ENCODE measurements at regions not wholly inside any gene's neighbourhood (a gene's known extent, or its start where the extent isn't known, plus 50 kb on each side); places are given as distances from the start of the nearest gene placed in this dataset.
A peak's percentile ranks its signal among the peaks of the same experiment; 100 is the strongest.

DNA sequence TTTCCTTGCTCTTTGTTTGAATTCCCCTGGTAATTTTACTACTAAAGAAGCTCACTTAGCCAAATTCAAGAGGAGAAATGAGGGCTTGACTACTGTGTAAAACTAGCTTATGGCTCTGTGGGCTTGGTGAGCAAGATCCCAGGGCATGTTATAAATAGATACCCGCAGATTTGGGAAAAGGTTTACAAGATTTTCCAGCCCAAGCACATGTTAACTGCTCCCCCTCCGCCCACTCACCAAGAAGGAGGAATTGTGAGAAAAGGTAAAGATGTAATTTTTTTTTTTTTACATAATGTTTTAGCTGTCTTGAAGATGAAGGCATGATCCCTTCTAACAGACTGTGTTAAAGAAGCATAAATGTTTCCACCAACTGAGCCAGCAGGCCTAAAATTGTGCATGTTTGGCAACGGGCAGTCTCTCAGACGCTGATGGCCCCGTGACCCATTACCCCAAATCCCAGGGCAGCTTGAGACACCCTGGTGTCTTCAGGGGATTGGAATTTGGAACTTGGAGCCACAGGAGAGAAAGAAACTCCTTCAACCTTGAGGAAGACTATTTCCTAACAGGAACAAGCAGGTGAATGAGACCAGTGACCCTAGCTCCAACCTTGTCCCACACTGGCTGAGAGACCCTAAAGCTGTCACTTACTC is 429.8 kb upstream of the CELF2 start:
- Histone ChIP-seq H3K36me3 (replicated peaks in 1 of 2; ENCODE audit: control insufficient read depth in 2 of 2, insufficient read depth in 2 of 2, low read length in 2 of 2) (no peaks in the 10 kb centered on the region), H3K4me1 (ENCODE audit: control insufficient read depth in 2 of 2, insufficient read depth in 1 of 2, low read depth in 1 of 2, low read length in 2 of 2) (peaks cover 2% of the 10 kb centered on the region in 2 donors), H2BK15ac (ENCODE audit: low read length) (no peak overlapping the region), H2BK12ac (ENCODE audit: low read length) (no peak overlapping the region), H4K91ac (ENCODE audit: low read depth, low read length, poor library complexity) (no peak overlapping the region), H3K27me3 (ENCODE audit: control insufficient read depth in 3 of 3, insufficient read depth in 3 of 3, low read depth in 1 of 3, low read length in 3 of 3) (no peaks in the 10 kb centered on the region), H2AK5ac (ENCODE audit: low read depth, low read length) (no peak overlapping the region), H2AFZ (ENCODE audit: low read length) (peak overlapping the region; percentile 56), H3K14ac (ENCODE audit: low read length) (no peak overlapping the region), H3K9ac (ENCODE audit: low read depth, low read length, poor library complexity) (no peak overlapping the region), H3K27ac (replicated peaks; ENCODE audit: low read length) (no peak overlapping the region), H3K18ac (ENCODE audit: low read length) (no peak overlapping the region), H3K23ac (ENCODE audit: low read depth, low read length, poor library complexity) (no peak overlapping the region), H3K4me2 (ENCODE audit: insufficient read depth, low read length, poor library complexity, severe bottlenecking) (no peak overlapping the region), H2BK5ac (ENCODE audit: low read length) (no peak overlapping the region), H3K4ac (ENCODE audit: low read length) (no peak overlapping the region), H3K9me3 (replicated peaks in 1 of 2; ENCODE audit: control insufficient read depth in 2 of 2, insufficient read depth in 1 of 2, low read depth in 1 of 2, low read length in 2 of 2) (no peaks in the 10 kb centered on the region), H3K79me1 (ENCODE audit: low read depth, low read length) (no peaks in the 10 kb centered on the region), H2BK120ac (ENCODE audit: low read depth, low read length) (no peak overlapping the region), H3K4me3 (ENCODE audit: low read length in 2 of 2) (no peak overlapping the region), H4K8ac (ENCODE audit: low read depth, low read length) (no peak overlapping the region)
- no peak for DNase-seq (ENCODE audit: low spot score)
- WGBS, 2 donors (ENCODE audit: extremely low coverage in 2 of 2, insufficient read length in 2 of 2, insufficient replicate concordance in 1 of 2) = no CpG with 5 or more reads among the region's 5 CpGs

DNA sequence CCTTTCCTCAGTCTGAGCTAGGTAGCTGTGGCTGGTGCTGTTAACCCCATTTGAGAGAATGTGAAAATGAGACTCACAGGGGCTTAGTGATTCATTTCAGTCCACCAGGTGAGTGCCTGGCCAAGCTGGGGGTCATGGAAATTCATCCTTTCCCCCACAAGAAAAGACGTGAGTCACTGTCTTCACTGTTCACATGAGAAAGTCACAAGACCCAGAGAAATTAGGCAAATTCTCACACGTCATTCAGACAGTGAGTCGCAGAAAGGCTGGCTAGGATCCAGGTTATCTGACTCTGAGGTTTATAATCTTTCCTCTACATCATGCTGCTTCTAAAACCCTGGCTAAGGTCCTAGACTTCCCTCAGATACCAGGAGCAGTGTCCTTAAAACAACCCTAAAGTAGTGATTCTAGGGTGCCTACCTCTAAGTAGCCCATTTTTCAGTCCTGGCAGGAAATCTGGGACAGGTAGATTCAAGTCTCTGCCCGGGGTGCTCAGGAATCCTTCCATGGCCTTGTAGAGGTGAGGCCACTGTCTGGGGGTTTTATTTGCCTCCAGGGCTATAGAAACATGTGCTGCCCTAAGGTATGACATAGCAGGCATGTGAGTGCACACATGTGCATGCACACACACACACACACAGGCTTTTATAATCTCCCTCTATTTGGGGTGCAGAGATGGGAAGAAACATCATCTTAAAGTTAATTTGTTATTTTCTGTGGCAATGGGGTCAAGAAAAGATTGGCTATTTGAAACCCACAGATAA is 427.9 kb upstream of the CELF2 start:
- H3K4me1 ChIP-seq (ENCODE audit: control insufficient read depth in 2 of 2, insufficient read depth in 1 of 2, low read depth in 1 of 2, low read length in 2 of 2) = peaks cover 2% of the 10 kb centered on the region in 2 donors
- no peak overlapping the region for H2AK5ac ChIP-seq (ENCODE audit: low read depth, low read length)
- H2BK120ac ChIP-seq (ENCODE audit: low read depth, low read length) = no peak overlapping the region
- H3K23ac ChIP-seq (ENCODE audit: low read depth, low read length, poor library complexity) = no peak overlapping the region
- no peak overlapping the region for H3K4me2 ChIP-seq (ENCODE audit: insufficient read depth, low read length, poor library complexity, severe bottlenecking)
- no peak overlapping the region for H3K4ac ChIP-seq (ENCODE audit: low read length)
- H3K4me3 ChIP-seq (ENCODE audit: low read length in 2 of 2) = no peak overlapping the region
- DNase-seq (ENCODE audit: low spot score) = no peak
- no peak overlapping the region for H3K27ac ChIP-seq (replicated peaks; ENCODE audit: low read length)
- no peaks in the 10 kb centered on the region for H3K79me1 ChIP-seq (ENCODE audit: low read depth, low read length)
- no CpG with 5 or more reads among the region's 4 CpGs for WGBS, 2 donors (ENCODE audit: extremely low coverage in 2 of 2, insufficient read length in 2 of 2, insufficient replicate concordance in 1 of 2)
- H4K91ac ChIP-seq (ENCODE audit: low read depth, low read length, poor library complexity) = no peak overlapping the region
- no peak overlapping the region for H3K9ac ChIP-seq (ENCODE audit: low read depth, low read length, poor library complexity)
- no peaks in the 10 kb centered on the region for H3K36me3 ChIP-seq (replicated peaks in 1 of 2; ENCODE audit: control insufficient read depth in 2 of 2, insufficient read depth in 2 of 2, low read length in 2 of 2)
- H3K9me3 ChIP-seq (replicated peaks in 1 of 2; ENCODE audit: control insufficient read depth in 2 of 2, insufficient read depth in 1 of 2, low read depth in 1 of 2, low read length in 2 of 2) = no peaks in the 10 kb centered on the region
- H3K18ac ChIP-seq (ENCODE audit: low read length) = no peak overlapping the region
- no peak overlapping the region for H2BK12ac ChIP-seq (ENCODE audit: low read length)
- no peak overlapping the region for H4K8ac ChIP-seq (ENCODE audit: low read depth, low read length)
- no peak overlapping the region for H2BK15ac ChIP-seq (ENCODE audit: low read length)
- no peak overlapping the region for H2AFZ ChIP-seq (ENCODE audit: low read length)
- no peak overlapping the region for H3K14ac ChIP-seq (ENCODE audit: low read length)
- no peak overlapping the region for H2BK5ac ChIP-seq (ENCODE audit: low read length)
- H3K27me3 ChIP-seq (ENCODE audit: control insufficient read depth in 3 of 3, insufficient read depth in 3 of 3, low read depth in 1 of 3, low read length in 3 of 3) = no peaks in the 10 kb centered on the region

- Histone ChIP-seq H3K18ac (ENCODE audit: low read length) (no peak overlapping the region), H3K4me1 (ENCODE audit: control insufficient read depth in 2 of 2, insufficient read depth in 1 of 2, low read depth in 1 of 2, low read length in 2 of 2) (peaks cover 2% of the 10 kb centered on the region in 2 donors), H2AFZ (ENCODE audit: low read length) (no peak overlapping the region), H3K14ac (ENCODE audit: low read length) (no peak overlapping the region), H3K9ac (ENCODE audit: low read depth, low read length, poor library complexity) (no peak overlapping the region), H3K27me3 (ENCODE audit: control insufficient read depth in 3 of 3, insufficient read depth in 3 of 3, low read depth in 1 of 3, low read length in 3 of 3) (peaks cover 0 to 2% (median 0%) of the 10 kb centered on the region in 3 experiments), H2AK5ac (ENCODE audit: low read depth, low read length) (no peak overlapping the region), H2BK12ac (ENCODE audit: low read length) (no peak overlapping the region), H3K4ac (ENCODE audit: low read length) (no peak overlapping the region), H4K8ac (ENCODE audit: low read depth, low read length) (no peak overlapping the region), H3K36me3 (replicated peaks in 1 of 2; ENCODE audit: control insufficient read depth in 2 of 2, insufficient read depth in 2 of 2, low read length in 2 of 2) (no peaks in the 10 kb centered on the region), H2BK5ac (ENCODE audit: low read length) (no peak overlapping the region), H3K4me2 (ENCODE audit: insufficient read depth, low read length, poor library complexity, severe bottlenecking) (no peak overlapping the region), H2BK120ac (ENCODE audit: low read depth, low read length) (no peak overlapping the region), H3K4me3 (ENCODE audit: low read length in 2 of 2) (no peak overlapping the region), H3K27ac (replicated peaks; ENCODE audit: low read length) (no peak overlapping the region), H4K91ac (ENCODE audit: low read depth, low read length, poor library complexity) (no peak overlapping the region), H2BK15ac (ENCODE audit: low read length) (no peak overlapping the region), H3K79me1 (ENCODE audit: low read depth, low read length) (no peaks in the 10 kb centered on the region), H3K23ac (ENCODE audit: low read depth, low read length, poor library complexity) (no peak overlapping the region), H3K9me3 (replicated peaks in 1 of 2; ENCODE audit: control insufficient read depth in 2 of 2, insufficient read depth in 1 of 2, low read depth in 1 of 2, low read length in 2 of 2) (no peaks in the 10 kb centered on the region)
- WGBS, 2 donors (ENCODE audit: extremely low coverage in 2 of 2, insufficient read length in 2 of 2, insufficient replicate concordance in 1 of 2) = no CpG with 5 or more reads among the region's 8 CpGs
- no peak for DNase-seq (ENCODE audit: low spot score)
Measured at GRCh38 chr10:10591715-10592341, 425.8 kb upstream of the CELF2 start.

- Histone ChIP-seq H2AK5ac (ENCODE audit: low read depth, low read length) (no peak overlapping the region), H2AFZ (ENCODE audit: low read length) (no peak overlapping the region), H3K4me2 (ENCODE audit: insufficient read depth, low read length, poor library complexity, severe bottlenecking) (no peak overlapping the region), H3K9ac (ENCODE audit: low read depth, low read length, poor library complexity) (no peak overlapping the region), H3K14ac (ENCODE audit: low read length) (no peak overlapping the region), H3K4me1 (ENCODE audit: control insufficient read depth in 2 of 2, insufficient read depth in 1 of 2, low read depth in 1 of 2, low read length in 2 of 2) (peaks cover 2% of the 10 kb centered on the region in 2 donors), H2BK5ac (ENCODE audit: low read length) (no peak overlapping the region), H4K8ac (ENCODE audit: low read depth, low read length) (no peak overlapping the region), H4K91ac (ENCODE audit: low read depth, low read length, poor library complexity) (no peak overlapping the region), H3K23ac (ENCODE audit: low read depth, low read length, poor library complexity) (no peak overlapping the region), H3K79me1 (ENCODE audit: low read depth, low read length) (no peaks in the 10 kb centered on the region), H2BK15ac (ENCODE audit: low read length) (no peak overlapping the region), H2BK120ac (ENCODE audit: low read depth, low read length) (no peak overlapping the region), H3K27ac (replicated peaks; ENCODE audit: low read length) (no peak overlapping the region), H2BK12ac (ENCODE audit: low read length) (no peak overlapping the region), H3K27me3 (ENCODE audit: control insufficient read depth in 3 of 3, insufficient read depth in 3 of 3, low read depth in 1 of 3, low read length in 3 of 3) (peaks cover 0 to 2% (median 0%) of the 10 kb centered on the region in 3 experiments), H3K4ac (ENCODE audit: low read length) (no peak overlapping the region), H3K36me3 (replicated peaks in 1 of 2; ENCODE audit: control insufficient read depth in 2 of 2, insufficient read depth in 2 of 2, low read length in 2 of 2) (no peaks in the 10 kb centered on the region), H3K4me3 (ENCODE audit: low read length in 2 of 2) (no peak overlapping the region), H3K9me3 (replicated peaks in 1 of 2; ENCODE audit: control insufficient read depth in 2 of 2, insufficient read depth in 1 of 2, low read depth in 1 of 2, low read length in 2 of 2) (no peaks in the 10 kb centered on the region), H3K18ac (ENCODE audit: low read length) (no peak overlapping the region)
- WGBS, 2 donors (ENCODE audit: extremely low coverage in 2 of 2, insufficient read length in 2 of 2, insufficient replicate concordance in 1 of 2) = no CpG with 5 or more reads among the region's 2 CpGs
- DNase-seq (ENCODE audit: low spot score) = no peak
Measured at GRCh38 chr10:10596256-10596655, 421.4 kb upstream of the CELF2 start.

Measured in neuronal stem cell (in vitro differentiated cells).